Ecto neural progenitor cell (in vitro differentiated cells): ENCODE measurements at regions not wholly inside any gene's neighbourhood (a gene's known extent, or its start where the extent isn't known, plus 50 kb on each side); places are given as distances from the start of the nearest gene placed in this dataset.

Experiments
- DNase-seq: peaks from one replicate; pipeline ENCODE4 v3.0.0-alpha.2; 2018; ENCODE audit warnings: low spot score

DNA sequence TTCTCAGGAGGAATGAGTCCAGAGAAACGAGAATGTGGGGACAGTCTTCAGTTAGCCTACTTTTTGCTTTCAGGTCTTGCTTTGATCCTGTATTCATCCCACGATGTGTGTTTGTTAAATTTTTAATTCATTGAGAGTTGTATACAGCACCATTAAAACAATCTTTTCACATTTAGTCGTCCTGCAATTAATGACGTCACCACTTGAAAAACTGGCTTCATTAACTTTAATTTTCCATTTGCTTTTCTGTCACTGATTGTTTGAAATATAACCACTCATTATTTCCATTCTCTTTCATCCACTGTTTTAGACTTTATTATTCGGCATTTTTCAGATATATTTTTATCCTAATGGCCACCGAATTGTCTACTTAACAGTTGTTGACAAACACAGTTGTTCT is 146.9 kb downstream of the TFEC start:
- DNase-seq: no peak

DNA sequence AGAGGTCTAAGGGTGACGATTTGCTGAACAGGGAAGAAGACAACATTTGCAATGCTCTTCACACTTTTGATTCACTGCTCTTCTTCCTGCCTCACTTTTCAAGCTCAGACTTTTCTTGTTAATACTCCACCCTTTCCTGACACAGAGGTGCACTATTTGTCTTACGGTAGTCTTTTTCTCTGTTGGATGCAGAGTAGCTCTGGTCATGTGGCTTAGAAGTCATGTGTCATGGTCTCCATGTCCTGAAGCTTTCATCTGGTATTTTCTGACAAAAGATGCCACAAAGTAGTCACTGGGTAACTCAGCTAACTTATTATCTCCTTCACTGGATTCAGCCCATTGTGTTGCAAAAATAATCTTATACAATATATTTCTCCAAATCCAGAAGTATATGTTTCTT is 149.1 kb downstream of the TFEC start:
- no peak for DNase-seq

DNA sequence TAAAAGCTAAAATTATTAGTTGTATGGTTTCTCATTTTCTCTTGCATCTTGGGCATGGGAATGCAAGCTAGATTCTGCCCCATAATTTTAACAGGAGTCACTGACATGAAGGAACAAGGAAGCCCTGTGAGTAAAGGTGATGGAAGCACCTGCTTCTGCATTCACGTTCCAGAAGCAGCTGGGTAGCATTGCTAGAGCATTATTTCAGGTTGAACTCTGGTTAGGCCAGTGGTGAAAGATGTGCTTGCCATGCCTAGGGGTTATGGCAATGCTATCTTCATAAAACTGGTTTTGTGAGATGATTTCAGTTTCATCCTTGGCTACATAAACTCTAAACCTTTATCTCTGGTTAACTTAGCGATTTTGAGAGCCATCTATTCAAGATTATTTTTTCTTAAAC is 151.4 kb downstream of the TFEC start:
- DNase-seq: no peak

DNA sequence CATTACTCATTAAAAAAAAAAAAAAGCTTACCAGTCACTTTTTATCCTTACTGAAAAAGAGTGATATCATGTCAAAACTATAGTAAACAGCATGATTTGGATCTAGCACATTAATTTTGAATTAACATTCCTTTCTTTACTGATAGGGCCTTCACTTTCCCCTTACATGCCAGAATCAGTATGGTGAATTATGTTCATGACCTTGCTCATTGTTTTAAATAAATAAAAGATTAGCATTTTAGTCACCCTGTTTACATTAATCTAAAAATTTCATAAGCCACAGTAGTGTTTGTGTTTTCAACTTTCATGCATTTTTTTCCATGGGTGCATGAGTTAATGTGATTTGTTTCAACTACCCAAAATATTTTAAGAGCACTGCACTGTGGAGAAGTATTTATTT is 160.8 kb downstream of the TFEC start:
- no peak for DNase-seq

DNA sequence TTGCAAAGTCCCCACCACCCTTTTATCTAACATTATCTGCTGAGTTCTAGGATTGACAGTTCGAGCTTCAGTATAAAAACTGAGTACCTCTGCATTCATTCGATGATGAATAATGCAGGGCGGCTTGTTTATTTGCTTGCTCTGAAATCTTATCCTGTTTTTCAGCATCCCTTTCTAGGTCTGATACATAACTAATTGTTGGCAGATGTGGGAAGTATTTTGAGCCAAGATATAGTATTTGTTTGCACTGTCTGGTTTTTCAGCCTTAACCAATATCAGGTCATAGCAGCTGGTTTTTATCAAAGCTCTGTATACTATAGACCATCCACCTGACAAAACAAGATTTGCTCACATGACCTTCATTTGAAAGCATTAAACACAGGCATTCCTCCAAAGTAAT is 161.4 kb downstream of the TFEC start:
- DNase-seq: no peak

DNA sequence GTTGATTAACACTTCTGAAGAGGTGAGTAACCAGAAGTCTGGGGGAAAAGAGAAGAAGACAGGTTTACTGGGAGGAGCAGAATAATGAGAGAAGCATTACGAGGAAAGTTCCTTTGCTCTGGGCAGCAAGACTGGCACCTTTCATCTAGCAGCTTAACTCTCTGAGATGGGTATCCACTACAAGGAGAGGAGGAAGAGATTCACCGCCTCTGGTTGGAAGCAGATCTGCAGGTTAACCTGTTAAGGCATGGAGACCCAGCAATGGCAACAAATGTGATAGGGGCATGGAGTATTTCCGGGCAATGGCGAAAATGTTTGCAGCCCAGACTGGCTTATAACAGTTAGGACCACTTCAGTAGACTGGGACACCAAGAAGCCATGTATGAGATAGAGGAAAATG is 162.2 kb downstream of the TFEC start:
- no peak for DNase-seq

GRCh38 chr7:115864082-115864481 is 166.5 kb downstream of the TFEC start:
- DNase-seq: no peak

GRCh38 chr7:115851291-115851690 is 179.3 kb downstream of the TFEC start:
- no peak for DNase-seq

- DNase-seq: no peak
These were observed 179.8 kb downstream of the TFEC start for GRCh38 chr7:115850774-115851173.

DNA sequence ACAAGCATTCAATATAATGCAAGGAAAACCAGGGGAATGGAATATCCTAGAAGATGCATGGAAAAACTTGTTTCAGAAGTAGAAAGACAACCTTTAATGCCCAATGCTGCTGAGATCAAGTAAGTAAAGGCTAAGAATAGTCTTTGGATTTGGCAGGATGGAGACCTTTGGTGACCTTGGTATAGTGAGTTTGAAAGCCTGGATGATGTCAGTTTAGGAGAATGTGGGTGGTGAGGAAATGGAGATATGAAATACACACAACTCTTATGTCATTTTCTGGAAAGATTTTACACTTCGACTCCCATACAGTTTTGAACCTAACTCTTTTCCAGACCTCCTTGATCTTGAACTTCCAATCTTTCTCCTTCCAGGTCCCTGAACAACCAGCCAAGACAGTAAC is 185.7 kb downstream of the TFEC start:
- DNase-seq: no peak

GRCh38 chr7:115840702-115841101 is 189.9 kb downstream of the TFEC start:
- no peak for DNase-seq

DNA sequence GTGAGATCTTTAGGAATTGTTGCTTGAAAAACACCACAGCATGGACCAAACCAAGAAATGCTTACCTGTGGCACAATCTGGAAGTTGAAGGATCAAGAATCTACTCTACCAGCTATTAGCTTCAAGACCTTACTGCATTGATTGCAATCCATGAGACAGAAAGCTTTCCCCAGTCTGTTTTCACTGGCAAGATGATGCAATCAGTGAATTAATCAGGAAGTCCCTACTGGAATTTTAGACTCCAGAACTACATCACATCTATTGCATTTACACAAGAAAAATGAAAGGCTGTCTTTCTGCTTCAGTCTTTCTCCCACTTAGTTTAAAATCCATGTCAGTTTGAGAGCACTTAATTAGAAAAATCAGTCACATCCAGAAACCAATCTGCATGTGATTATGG is 191.7 kb downstream of the TFEC start:
- no peak for DNase-seq

GRCh38 chr7:115831371-115831770 is 199.2 kb downstream of the TFEC start:
- no peak for DNase-seq

GRCh38 chr7:115827305-115828045 is 203.1 kb downstream of the TFEC start:
- no peak for DNase-seq

- DNase-seq: no peak
These were observed 205.0 kb downstream of the TFEC start for GRCh38 chr7:115825456-115826115.

GRCh38 chr7:115822801-115823200 is 207.8 kb downstream of the TFEC start:
- DNase-seq: no peak

GRCh38 chr7:115822380-115822779 is 208.2 kb downstream of the TFEC start:
- DNase-seq: no peak

DNA sequence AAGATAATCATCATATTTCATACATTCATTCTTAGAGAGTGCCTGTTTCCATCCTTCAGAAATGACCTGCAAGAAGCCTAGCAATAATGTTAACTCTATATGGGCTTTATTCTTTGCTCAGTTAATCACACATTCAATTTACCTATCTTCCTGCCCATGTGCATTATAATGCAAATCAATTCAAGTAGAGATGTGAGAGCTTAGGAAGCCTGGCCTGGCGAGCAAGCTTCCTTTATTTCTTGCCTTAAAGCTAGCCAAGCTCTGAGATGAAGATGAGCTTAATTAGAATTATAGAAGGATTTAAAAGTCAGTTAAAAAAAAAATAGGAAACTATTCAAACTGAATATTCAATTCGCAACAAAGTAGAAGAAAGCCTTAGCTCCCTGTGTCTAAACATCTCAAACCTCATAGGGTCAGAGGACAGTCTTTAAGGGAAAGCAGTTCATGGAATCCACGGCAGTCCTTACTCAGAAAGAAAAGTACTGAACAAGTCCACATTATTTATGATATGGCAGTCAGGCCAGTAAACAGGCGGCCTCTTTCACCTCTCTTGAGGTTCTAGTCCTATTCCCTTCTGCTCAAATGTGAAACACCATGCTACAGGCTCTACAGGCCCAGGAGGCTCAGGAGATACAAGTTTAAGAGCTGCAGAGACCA is 214.1 kb downstream of the TFEC start:
- no peak for DNase-seq

- DNase-seq: peak; percentile 56
These were observed 217.8 kb downstream of the TFEC start for GRCh38 chr7:115812794-115813193.

DNA sequence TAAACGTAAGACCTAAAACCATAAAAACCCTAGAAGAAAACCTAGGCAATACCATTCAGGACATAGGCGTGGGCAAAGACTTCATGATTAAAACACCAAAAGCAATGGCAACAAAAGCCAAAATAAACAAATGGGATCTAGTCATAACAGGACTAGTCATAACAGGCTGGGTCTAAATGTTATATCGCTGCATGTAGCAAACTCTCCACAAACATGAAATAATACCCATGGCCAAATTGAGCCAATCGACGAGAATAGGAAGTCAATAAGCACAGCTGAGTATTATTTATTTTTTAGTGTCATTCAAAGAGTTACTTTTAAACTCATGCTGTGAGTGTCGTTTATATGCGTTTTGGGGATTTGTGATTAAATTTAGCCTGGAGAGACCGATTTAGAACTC is 225.1 kb downstream of the TFEC start:
- no peak for DNase-seq

DNA sequence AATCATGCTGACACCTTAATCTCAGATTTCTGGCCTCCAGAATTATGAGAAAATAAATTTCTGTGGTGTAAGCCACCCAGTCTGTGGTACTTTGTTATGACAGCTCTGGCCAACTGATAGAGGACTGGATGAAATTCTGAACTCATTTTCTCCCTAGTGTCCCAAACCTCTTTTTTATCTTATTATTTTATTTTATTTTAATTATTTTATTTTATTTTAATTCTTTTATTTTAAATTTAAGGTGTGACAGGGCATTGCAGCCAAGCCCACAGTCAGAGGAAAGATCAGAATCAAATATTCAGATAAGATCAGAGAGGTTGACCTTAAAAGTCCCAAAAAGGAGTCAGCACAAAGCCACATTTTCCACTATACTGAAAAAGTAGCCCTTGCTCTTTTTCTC is 228.1 kb downstream of the TFEC start:
- DNase-seq: no peak

GRCh38 chr7:115799430-115799829 is 231.1 kb downstream of the TFEC start:
- DNase-seq: no peak

DNA sequence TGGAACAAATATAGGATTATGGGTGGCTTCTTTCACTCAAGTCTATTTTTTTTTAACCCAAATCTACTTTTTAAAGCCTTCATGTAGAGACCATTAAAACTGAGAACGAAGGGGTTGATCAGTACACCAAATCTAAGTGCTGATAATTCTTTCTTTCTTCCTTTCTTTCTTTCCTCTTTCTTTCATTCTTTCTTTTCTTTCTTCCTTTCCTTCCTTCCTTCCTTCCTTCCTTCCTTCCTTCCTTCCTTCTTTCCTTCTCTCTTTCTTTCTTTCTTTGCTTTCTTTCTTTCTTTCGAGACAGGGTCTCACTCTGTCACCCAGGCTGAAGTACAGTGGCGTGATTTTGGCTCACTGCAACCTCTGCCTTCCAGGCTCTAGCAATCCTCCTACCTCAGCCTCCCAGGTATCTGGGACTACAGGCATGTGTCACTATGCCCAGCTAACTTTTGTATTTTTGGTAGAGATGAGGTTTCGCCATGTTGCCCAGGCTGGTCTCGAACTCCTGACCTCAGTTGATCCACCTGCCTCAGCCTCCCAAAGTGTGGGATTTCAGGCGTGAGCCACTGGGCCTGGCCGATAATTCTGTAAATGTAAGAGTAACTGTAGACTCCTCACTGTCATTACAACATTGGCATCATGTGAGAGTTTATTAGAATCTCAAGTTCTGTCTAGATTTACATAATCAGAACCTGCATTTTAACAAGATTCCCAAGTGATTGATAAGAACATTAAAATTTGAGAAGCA is 236.4 kb downstream of the TFEC start:
- DNase-seq: no peak
